GM19397 (cell line): ENCODE measurements at regions not wholly inside any gene's neighbourhood (a gene's known extent, or its start where the extent isn't known, plus 50 kb on each side); places are given as distances from the start of the nearest gene placed in this dataset.
A peak's percentile ranks its signal among the peaks of the same experiment; 100 is the strongest.

Experiments
- ATAC-seq: cut with Tn5 transposase; IDR thresholded peaks from one replicate; pipeline ENCODE4 v1.9.1; 2021; ENCODE audit warnings: mild to moderate bottlenecking, moderate library complexity; ENCODE audit not compliant: unreplicated experiment

GRCh38 chr3:151990696-151991376 is 117.4 kb downstream of the SUCNR1 start:
- no peak for ATAC-seq

GRCh38 chr3:151992326-151993041 is 119.0 kb downstream of the SUCNR1 start:
- ATAC-seq: no peak

GRCh38 chr3:151995091-151995490 is 121.6 kb downstream of the SUCNR1 start:
- ATAC-seq: no peak

GRCh38 chr3:151998744-151999143 is 125.3 kb downstream of the SUCNR1 start:
- no peak for ATAC-seq

- ATAC-seq: no peak
These were observed 126.5 kb downstream of the SUCNR1 start for GRCh38 chr3:151999936-152000335.

- no peak for ATAC-seq
These were observed 138.6 kb downstream of the SUCNR1 start for GRCh38 chr3:152011812-152012735.

- ATAC-seq: no peak
These were observed 146.1 kb downstream of the SUCNR1 start for GRCh38 chr3:152019508-152019907.

- no peak for ATAC-seq
These were observed 148.6 kb downstream of the SUCNR1 start for GRCh38 chr3:152021951-152022461.

GRCh38 chr3:152026033-152026556 is 152.7 kb downstream of the SUCNR1 start:
- no peak for ATAC-seq

GRCh38 chr3:152030320-152030719 is 156.9 kb downstream of the SUCNR1 start:
- ATAC-seq: no peak

GRCh38 chr3:152031321-152031720 is 157.9 kb downstream of the SUCNR1 start:
- no peak for ATAC-seq

GRCh38 chr3:152037297-152037696 is 163.9 kb downstream of the SUCNR1 start:
- ATAC-seq: no peak

- ATAC-seq: no peak
These were observed 164.5 kb downstream of the SUCNR1 start for GRCh38 chr3:152037953-152038352.

GRCh38 chr3:152038490-152038889 is 165.0 kb downstream of the SUCNR1 start:
- ATAC-seq: no peak

GRCh38 chr3:152039887-152040286 is 166.4 kb downstream of the SUCNR1 start:
- peak; percentile 96 for ATAC-seq

GRCh38 chr3:152040319-152040718 is 166.9 kb downstream of the SUCNR1 start:
- no peak for ATAC-seq

- no peak for ATAC-seq
These were observed 170.2 kb downstream of the SUCNR1 start for GRCh38 chr3:152043620-152044019.

GRCh38 chr3:152046280-152046679 is 172.8 kb downstream of the SUCNR1 start:
- ATAC-seq: no peak

GRCh38 chr3:152047465-152047864 is 174.0 kb downstream of the SUCNR1 start:
- no peak for ATAC-seq

- no peak for ATAC-seq
These were observed 175.4 kb downstream of the SUCNR1 start for GRCh38 chr3:152048831-152049230.

- ATAC-seq: no peak
These were observed 177.5 kb downstream of the SUCNR1 start for GRCh38 chr3:152050903-152051302.
